GM12865 (cell line): ENCODE measurements at regions not wholly inside any gene's neighbourhood (a gene's known extent, or its start where the extent isn't known, plus 50 kb on each side); places are given as distances from the start of the nearest gene placed in this dataset.

Experiments used
- DNase-seq: peaks from one replicate; pipeline ENCODE4 v3.0.0; 2010; ENCODE audit warnings: low read depth
- H3K4me3 ChIP-seq: 2 replicates; pipeline ENCODE4 v1.5.1; 2011; ENCODE audit warnings: mild to moderate bottlenecking, low read depth, low read length, control low read depth
- CTCF ChIP-seq: IDR thresholded peaks from 2 replicates; pipeline ENCODE4 v1.5.1; 2011; ENCODE audit warnings: low read length, control low read depth, low read depth, inconsistent platforms; ENCODE audit not compliant: insufficient read depth; ENCODE audit errors: missing control alignments

- no peak for TF ChIP-seq CTCF
- DNase-seq = no peak
- no peak overlapping the region for H3K4me3 ChIP-seq
These were observed 188.9 kb downstream of the SKIDA1 start for GRCh38 chr10:21336476-21337170.

- DNase-seq = no peak
- no peak for TF ChIP-seq CTCF
- no peak overlapping the region for H3K4me3 ChIP-seq
These were observed 190.4 kb downstream of the SKIDA1 start for GRCh38 chr10:21334891-21335696.

GRCh38 chr10:21330628-21331020 is 194.9 kb downstream of the SKIDA1 start:
- no peak for TF ChIP-seq CTCF
- DNase-seq = no peak
- no peak overlapping the region for H3K4me3 ChIP-seq

- DNase-seq = no peak
- no peak for TF ChIP-seq CTCF
- H3K4me3 ChIP-seq = no peak overlapping the region
These were observed 195.4 kb downstream of the SKIDA1 start for GRCh38 chr10:21329995-21330627.

GRCh38 chr10:21327289-21327993 is 198.0 kb downstream of the SKIDA1 start:
- TF ChIP-seq CTCF = no peak
- DNase-seq = no peak
- H3K4me3 ChIP-seq = no peak overlapping the region

- TF ChIP-seq CTCF = no peak
- H3K4me3 ChIP-seq = no peak overlapping the region
- DNase-seq = no peak
These were observed 198.7 kb downstream of the SKIDA1 start for GRCh38 chr10:21326594-21327288.
